ENCODE measurements at regions not wholly inside any gene's neighbourhood (a gene's known extent, or its start where the extent isn't known, plus 50 kb on each side); places are given as distances from the start of the nearest gene placed in this dataset.

- DNase-seq: no peak
Observed at GRCh38 chr16:65469116-65469515, 347.3 kb upstream of the CDH11 start.

GRCh38 chr16:65468133-65468532 lies 346.3 kb upstream of the CDH11 start:
- DNase-seq: no peak

GRCh38 chr16:65463652-65464260 lies 341.9 kb upstream of the CDH11 start:
- DNase-seq: no peak

- no peak for DNase-seq
Observed at GRCh38 chr16:65457084-65457483, 335.2 kb upstream of the CDH11 start.

GRCh38 chr16:65455761-65456160 lies 333.9 kb upstream of the CDH11 start:
- DNase-seq: no peak

GRCh38 chr16:65453646-65454045 lies 331.8 kb upstream of the CDH11 start:
- no peak for DNase-seq

- DNase-seq: no peak
Observed at GRCh38 chr16:65449526-65449925, 327.7 kb upstream of the CDH11 start.

- no peak for DNase-seq
Observed at GRCh38 chr16:65446427-65446826, 324.6 kb upstream of the CDH11 start.

GRCh38 chr16:65445313-65446260 lies 323.7 kb upstream of the CDH11 start:
- no peak for DNase-seq

GRCh38 chr16:65441501-65441900 lies 319.6 kb upstream of the CDH11 start:
- no peak for DNase-seq

GRCh38 chr16:65429504-65430181 lies 307.8 kb upstream of the CDH11 start:
- DNase-seq: no peak

GRCh38 chr16:65426484-65426883 lies 304.6 kb upstream of the CDH11 start:
- DNase-seq: no peak

GRCh38 chr16:65422934-65423333 lies 301.1 kb upstream of the CDH11 start:
- DNase-seq: no peak

GRCh38 chr16:65421596-65421995 lies 299.7 kb upstream of the CDH11 start:
- DNase-seq: no peak

- no peak for DNase-seq
Observed at GRCh38 chr16:65418435-65418834, 296.6 kb upstream of the CDH11 start.

- DNase-seq: no peak
Observed at GRCh38 chr16:65415460-65415859, 293.6 kb upstream of the CDH11 start.

GRCh38 chr16:65414284-65414984 lies 292.6 kb upstream of the CDH11 start:
- DNase-seq: no peak

- DNase-seq: no peak
Observed at GRCh38 chr16:65413861-65414260, 292.0 kb upstream of the CDH11 start.

- no peak for DNase-seq
Observed at GRCh38 chr16:65410801-65411200, 288.9 kb upstream of the CDH11 start.

- DNase-seq: no peak
Observed at GRCh38 chr16:65409510-65409909, 287.6 kb upstream of the CDH11 start.

GRCh38 chr16:65406933-65407332 lies 285.1 kb upstream of the CDH11 start:
- no peak for DNase-seq

GRCh38 chr16:65406116-65406515 lies 284.3 kb upstream of the CDH11 start:
- DNase-seq: no peak

GRCh38 chr16:65394281-65394680 lies 272.4 kb upstream of the CDH11 start:
- DNase-seq: no peak

Measured in activated CD4-positive, alpha-beta T cell treated with anti-CD3 and anti-CD28 coated beads, Interleukin-2, amount 50 U/mL, for 16 hours (primary cell).